SK-N-SH (cell line): ENCODE measurements at regions not wholly inside any gene's neighbourhood (a gene's known extent, or its start where the extent isn't known, plus 50 kb on each side); places are given as distances from the start of the nearest gene placed in this dataset.

Experiments used
- CTCF ChIA-PET: fragments of 300-600, 350-600 bp; formaldehyde crosslinking; extraction: SDS; loops from one replicate; lab custom pipeline; 2021; lab: Yijun Ruan, JAX
- POLR2A ChIA-PET: fragments of 350-600 bp; sonication (Branson Sonifier 250); formaldehyde crosslinking; extraction: SDS; loops from one replicate; lab custom pipeline; 2020; ENCODE audit warnings: antibody characterized with exemption, inconsistent platforms; lab: Yijun Ruan, JAX
- DNase-seq: peaks from one replicate; pipeline ENCODE4 v3.0.0; 2012
- H2AFZ ChIP-seq: fragments of 200-600 bp; sonication (generic); 2 replicates; pipeline ENCODE4 v1.8.1; 2016; ENCODE audit warnings: antibody characterized with exemption, mild to moderate bottlenecking, low read depth
- H3F3A ChIP-seq: fragments of 200-600 bp; sonication (generic); replicated peaks from 2 replicates; pipeline ENCODE3; 2016; ENCODE audit warnings: antibody characterized with exemption, mild to moderate bottlenecking; ENCODE audit not compliant: insufficient read depth
- H3K27ac ChIP-seq, 2 experiments: fragments of 200-500 bp in 1 of 2; fragments of 200-600 bp in 1 of 2; sonication (Bioruptor generic) in 1 of 2; sonication (generic), shearing (Covaris generic) in 1 of 2; 2 replicates each; pipeline versions ENCODE4 v1.5.1 to v1.6.1; 2014 to 2016; ENCODE audit warnings: low read depth in 2 of 2, inconsistent platforms in 1 of 2, low read length in 1 of 2, mild to moderate bottlenecking in 1 of 2, mixed read lengths in 1 of 2
- H3K27me3 ChIP-seq: fragments of 200-600 bp; sonication (generic), shearing (Covaris generic); 2 replicates; pipeline ENCODE4 v1.6.1; 2016; ENCODE audit warnings: mixed run types; ENCODE audit not compliant: insufficient read depth
- H3K36me3 ChIP-seq, 2 experiments: fragments of 200-500 bp in 1 of 2; fragments of 200-600 bp in 1 of 2; sonication (Bioruptor generic) in 1 of 2; sonication (generic) in 1 of 2; replicated peaks in 1 of 2; 2 replicates each; pipeline versions ENCODE3 to v1.5.1; 2014 to 2016; ENCODE audit warnings: low read length in 1 of 2, mild to moderate bottlenecking in 1 of 2; ENCODE audit not compliant: insufficient read depth in 2 of 2, control insufficient read depth in 1 of 2
- H3K4me1 ChIP-seq, 2 experiments: fragments of 200-500 bp in 1 of 2; fragments of 200-600 bp in 1 of 2; sonication (Bioruptor generic) in 1 of 2; sonication (generic), shearing (Covaris generic) in 1 of 2; 2 replicates each; pipeline versions ENCODE4 v1.5.1 to v1.6.1; 2014 to 2016; ENCODE audit warnings: low read depth in 1 of 2, low read length in 1 of 2, mixed run types in 1 of 2; ENCODE audit not compliant: insufficient read depth in 2 of 2, control insufficient read depth in 1 of 2
- H3K4me2 ChIP-seq: fragments of 200-600 bp; sonication (generic), shearing (Covaris generic); 2 replicates; pipeline ENCODE4 v1.6.1; 2017; ENCODE audit warnings: mixed run types
- H3K4me3 ChIP-seq, 2 experiments: fragments of 200-500 bp in 1 of 2; fragments of 200-600 bp in 1 of 2; sonication (Bioruptor generic) in 1 of 2; sonication (generic), shearing (Covaris generic) in 1 of 2; 2 replicates each; pipeline versions ENCODE4 v1.5.1 to v1.8.1; 2014 to 2016; ENCODE audit warnings: low read depth in 2 of 2, inconsistent platforms in 1 of 2, low read length in 1 of 2, mild to moderate bottlenecking in 1 of 2, mixed read lengths in 1 of 2, moderate library complexity in 1 of 2
- H3K79me2 ChIP-seq: fragments of 200-600 bp; sonication (generic); 2 replicates; pipeline ENCODE4 v1.8.1; 2017; ENCODE audit warnings: mild to moderate bottlenecking; ENCODE audit not compliant: insufficient read depth
- H3K9ac ChIP-seq: fragments of 200-600 bp; sonication (generic); 2 replicates; pipeline ENCODE4 v1.6.1; 2017; ENCODE audit warnings: mixed run types
- H3K9me2 ChIP-seq: fragments of 200-600 bp; sonication (generic); 2 replicates; pipeline ENCODE4 v1.6.1; 2017; ENCODE audit warnings: mixed run types
- H3K9me3 ChIP-seq: fragments of 200-600 bp; sonication (generic); 2 replicates; pipeline ENCODE4 v1.6.1; 2017; ENCODE audit warnings: mixed run types, mild to moderate bottlenecking, moderate library complexity
- H4K20me1 ChIP-seq: fragments of 200-600 bp; sonication (generic); 2 replicates; pipeline ENCODE4 v1.6.1; 2017; ENCODE audit warnings: mild to moderate bottlenecking, mixed run types; ENCODE audit not compliant: insufficient read depth
- CHD2 ChIP-seq: fragments of 150-350 bp; IDR thresholded peaks from 2 replicates; pipeline ENCODE4 v1.6.1; 2018; ENCODE audit warnings: low read length; ENCODE audit not compliant: partially characterized antibody
- CTCF ChIP-seq: fragments of 200-600 bp; sonication (generic); IDR thresholded peaks from 2 replicates; pipeline ENCODE4 v1.6.1; 2017; ENCODE audit warnings: antibody characterized with exemption, mild to moderate bottlenecking, moderate library complexity
- GABPA ChIP-seq: IDR thresholded peaks from 2 replicates; pipeline ENCODE4 v1.4.0; 2012; ENCODE audit warnings: low read depth, mild to moderate bottlenecking
- MEF2A ChIP-seq: IDR thresholded peaks from 2 replicates; pipeline ENCODE4 v1.4.0; 2012; ENCODE audit warnings: low read depth, borderline replicate concordance
- MXI1 ChIP-seq: IDR thresholded peaks from 2 replicates; pipeline ENCODE4 v1.6.1; 2012; ENCODE audit warnings: mild to moderate bottlenecking, low read depth, low read length, improper control_type of control experiment
- NFIC ChIP-seq: IDR thresholded peaks from 2 replicates; pipeline ENCODE4 v1.4.0; 2012; ENCODE audit warnings: borderline replicate concordance
- NRF1 ChIP-seq: IDR thresholded peaks from 2 replicates; pipeline ENCODE4 v1.6.1; 2012; ENCODE audit warnings: low read depth, mild to moderate bottlenecking, low read length
- POLR2AphosphoS5 ChIP-seq: IDR thresholded peaks from 2 replicates; pipeline ENCODE4 v1.6.1; 2012; ENCODE audit warnings: low read depth, low read length
- RCOR1 ChIP-seq: fragments of 150-350 bp; IDR thresholded peaks from 2 replicates; pipeline ENCODE4 v1.6.1; 2017; ENCODE audit warnings: antibody characterized with exemption, low read length
- REST ChIP-seq: IDR thresholded peaks from 2 replicates; pipeline ENCODE4 v1.6.1; 2012; ENCODE audit warnings: mild to moderate bottlenecking, low read depth, low read length, moderate library complexity
- RFX5 ChIP-seq: IDR thresholded peaks from 2 replicates; pipeline ENCODE4 v1.6.1; 2012; ENCODE audit warnings: mild to moderate bottlenecking, improper control_type of control experiment, low read length
- RXRA ChIP-seq: IDR thresholded peaks from 2 replicates; pipeline ENCODE4 v1.4.0; 2012; ENCODE audit warnings: low read depth, mild to moderate bottlenecking, borderline replicate concordance
- SMC3 ChIP-seq: IDR thresholded peaks from 2 replicates; pipeline ENCODE4 v1.6.1; 2012; ENCODE audit warnings: low read depth, low read length, improper control_type of control experiment
- TCF12 ChIP-seq: IDR thresholded peaks from 2 replicates; pipeline ENCODE4 v1.4.0; 2012
- WGBS: methylation state at CpG from one replicate; pipeline ENCODE4 v1.1.6; 2017; ENCODE audit warnings: low lambda C conversion rate; 5-methylcytosine and 5-hydroxymethylcytosine counted together
- TF ChIP-seq, protein P1 (sequence below): fragments of 150-350 bp; IDR thresholded peaks from 2 replicates; pipeline ENCODE4 v1.6.1; 2017; ENCODE audit warnings: antibody characterized with exemption, low read length, low read depth, borderline replicate concordance
- TF ChIP-seq, protein P2 (sequence below): IDR thresholded peaks from 2 replicates; pipeline ENCODE4 v1.4.0; 2012; ENCODE audit warnings: low read depth

GRCh38 chr7:11950281-11950680, 118.3 kb upstream of the THSD7A start (continued):
- TF ChIP-seq, protein P1, sequence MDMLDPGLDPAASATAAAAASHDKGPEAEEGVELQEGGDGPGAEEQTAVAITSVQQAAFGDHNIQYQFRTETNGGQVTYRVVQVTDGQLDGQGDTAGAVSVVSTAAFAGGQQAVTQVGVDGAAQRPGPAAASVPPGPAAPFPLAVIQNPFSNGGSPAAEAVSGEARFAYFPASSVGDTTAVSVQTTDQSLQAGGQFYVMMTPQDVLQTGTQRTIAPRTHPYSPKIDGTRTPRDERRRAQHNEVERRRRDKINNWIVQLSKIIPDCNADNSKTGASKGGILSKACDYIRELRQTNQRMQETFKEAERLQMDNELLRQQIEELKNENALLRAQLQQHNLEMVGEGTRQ: no peak

GRCh38 chr7:11950942-11951341, 118.9 kb upstream of the THSD7A start:
- H3K79me2 ChIP-seq: no peaks in the 10 kb centered on the region
- H4K20me1 ChIP-seq: no peaks in the 10 kb centered on the region
- POLR2A ChIA-PET: no interaction called here
- no peaks in the 10 kb centered on the region for H3K36me3 ChIP-seq
- no peak overlapping the region for H3K4me3 ChIP-seq
- H2AFZ ChIP-seq: no peak overlapping the region
- H3K4me1 ChIP-seq: peaks cover 0 to 5% of the 10 kb centered on the region in 2 experiments; a peak in 1 of 4 replicates
- H3K9me3 ChIP-seq: no peaks in the 10 kb centered on the region
- H3K27ac ChIP-seq: no peak overlapping the region
- CTCF ChIA-PET: interaction anchor here (0.6 kb wide), 1 partner anchor 255 kb away, joined by 3 read pairs; no protein-coding TSS in a partner anchor
- H3F3A ChIP-seq: no peaks in the 10 kb centered on the region
- no peak overlapping the region for H3K4me2 ChIP-seq
- 34% methylated on average over 3 of the region's 3 CpGs for WGBS
- no peaks in the 10 kb centered on the region for H3K27me3 ChIP-seq
- H3K9me2 ChIP-seq: 0 out of 2 replicates have a peak, but pooled peaks cover under 1% of the 10 kb centered on the region
- TF ChIP-seq CHD2 (no peak), SMC3 (no peak), RXRA (no peak), MEF2A (no peak), TCF12 (no peak), RCOR1 (no peak), CTCF (no peak)
- H3K9ac ChIP-seq: no peak overlapping the region
- no peak for DNase-seq

DNA sequence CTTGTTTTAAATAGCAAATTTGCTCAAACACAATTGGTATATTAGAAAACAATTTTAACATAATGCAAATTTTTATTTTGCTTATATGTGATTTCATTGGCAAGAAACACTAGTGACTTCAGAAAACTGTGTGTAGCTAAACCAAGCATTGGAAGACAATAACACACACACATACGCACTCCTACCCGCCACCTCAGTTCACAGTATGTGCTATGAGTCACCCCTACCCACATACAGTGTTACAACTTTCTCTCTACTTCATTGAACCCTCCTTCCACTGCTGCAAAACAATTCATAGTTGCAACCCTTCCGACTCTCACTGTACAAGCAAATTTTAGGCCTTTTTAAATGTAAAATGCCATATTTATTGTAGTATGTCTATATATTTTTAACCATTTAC, 119.9 kb upstream of the THSD7A start:
- Histone ChIP-seq H3K4me1 (peaks cover 0 to 5% of the 10 kb centered on the region in 2 experiments; a peak in 1 of 4 replicates), H3K27ac (no peak overlapping the region), H3K4me3 (no peak overlapping the region), H3K4me2 (no peak overlapping the region), H3K9me2 (0 out of 2 replicates have a peak, but pooled peaks cover 3% of the 10 kb centered on the region), H3F3A (no peaks in the 10 kb centered on the region), H3K36me3 (no peaks in the 10 kb centered on the region), H4K20me1 (no peaks in the 10 kb centered on the region), H3K27me3 (no peaks in the 10 kb centered on the region), H3K9me3 (no peaks in the 10 kb centered on the region), H3K79me2 (no peaks in the 10 kb centered on the region), H3K9ac (no peak overlapping the region), H2AFZ (no peak overlapping the region)
- TF ChIP-seq REST (no peak), MXI1 (no peak), TCF12 (no peak), GABPA (no peak), NRF1 (no peak), NFIC (no peak), RFX5 (no peak), RCOR1 (no peak), POLR2AphosphoS5 (no peak)
- TF ChIP-seq, protein P2, sequence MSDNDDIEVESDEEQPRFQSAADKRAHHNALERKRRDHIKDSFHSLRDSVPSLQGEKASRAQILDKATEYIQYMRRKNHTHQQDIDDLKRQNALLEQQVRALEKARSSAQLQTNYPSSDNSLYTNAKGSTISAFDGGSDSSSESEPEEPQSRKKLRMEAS: no peak
- no peak for DNase-seq
- WGBS: 56% methylated on average over 3 of the region's 3 CpGs
- ChIA-PET POLR2A (no interaction called here), CTCF (no interaction called here)
